ENCODE measurements at regions not wholly inside any gene's neighbourhood (a gene's known extent, or its start where the extent isn't known, plus 50 kb on each side); places are given as distances from the start of the nearest gene placed in this dataset.

- TF ChIP-seq CTCF (IDR thresholded peaks at IDR 0.05) (no peak), POLR2A (IDR thresholded peaks at IDR 0.05) (no peak)
Observed at GRCh38 chr15:70461992-70462391, 301.4 kb downstream of the UACA start.
